ENCODE measurements at regions not wholly inside any gene's neighbourhood (a gene's known extent, or its start where the extent isn't known, plus 50 kb on each side); places are given as distances from the start of the nearest gene placed in this dataset.

- in situ Hi-C loops (cut with HindIII; ENCODE audit: low pct_unique_long_range_greater_than_20kb, low sequenced_read_pairs), result no loop called here
- DNase-seq (ENCODE audit: low read depth in 1 of 2, low spot score in 1 of 2), result no peak
- TF ChIP-seq JUND (IDR thresholded peaks at IDR 0.05; ENCODE audit: low read depth), result no peak
These were observed 105.6 kb downstream of the MIS18A start for GRCh38 chr21:32173121-32173724.

GRCh38 chr21:32172106-32172505 is 106.7 kb downstream of the MIS18A start:
- TF ChIP-seq JUND (IDR thresholded peaks at IDR 0.05; ENCODE audit: low read depth), result no peak
- DNase-seq (ENCODE audit: low read depth in 1 of 2, low spot score in 1 of 2), result no peak
- in situ Hi-C loops (cut with HindIII; ENCODE audit: low pct_unique_long_range_greater_than_20kb, low sequenced_read_pairs), result no loop called here

- DNase-seq (ENCODE audit: low read depth in 1 of 2, low spot score in 1 of 2), result no peak
- no peak for TF ChIP-seq JUND (IDR thresholded peaks at IDR 0.05; ENCODE audit: low read depth)
- in situ Hi-C loops (cut with HindIII; ENCODE audit: low pct_unique_long_range_greater_than_20kb, low sequenced_read_pairs), result no loop called here
These were observed 111.3 kb downstream of the MIS18A start for GRCh38 chr21:32167513-32167912.

GRCh38 chr21:32163386-32163785 is 115.5 kb downstream of the MIS18A start:
- in situ Hi-C loops (cut with HindIII; ENCODE audit: low pct_unique_long_range_greater_than_20kb, low sequenced_read_pairs), result no loop called here
- no peak for TF ChIP-seq JUND (IDR thresholded peaks at IDR 0.05; ENCODE audit: low read depth)
- no peak for DNase-seq (ENCODE audit: low read depth in 1 of 2, low spot score in 1 of 2)

- in situ Hi-C loops (cut with HindIII; ENCODE audit: low pct_unique_long_range_greater_than_20kb, low sequenced_read_pairs), result no loop called here
- no peak for DNase-seq (ENCODE audit: low read depth in 1 of 2, low spot score in 1 of 2)
- TF ChIP-seq JUND (IDR thresholded peaks at IDR 0.05; ENCODE audit: low read depth), result no peak
These were observed 116.0 kb downstream of the MIS18A start for GRCh38 chr21:32162727-32163320.

GRCh38 chr21:32155226-32155625 is 123.6 kb downstream of the MIS18A start:
- TF ChIP-seq JUND (IDR thresholded peaks at IDR 0.05; ENCODE audit: low read depth), result no peak
- in situ Hi-C loops (cut with HindIII; ENCODE audit: low pct_unique_long_range_greater_than_20kb, low sequenced_read_pairs), result no loop called here
- no peak for DNase-seq (ENCODE audit: low read depth in 1 of 2, low spot score in 1 of 2)

- in situ Hi-C loops (cut with HindIII; ENCODE audit: low pct_unique_long_range_greater_than_20kb, low sequenced_read_pairs), result no loop called here
- no peak for DNase-seq (ENCODE audit: low read depth in 1 of 2, low spot score in 1 of 2)
- TF ChIP-seq JUND (IDR thresholded peaks at IDR 0.05; ENCODE audit: low read depth), result no peak
These were observed 131.8 kb downstream of the MIS18A start for GRCh38 chr21:32147041-32147440.

GRCh38 chr21:32144851-32145250 is 134.0 kb downstream of the MIS18A start:
- in situ Hi-C loops (cut with HindIII; ENCODE audit: low pct_unique_long_range_greater_than_20kb, low sequenced_read_pairs), result no loop called here
- DNase-seq (ENCODE audit: low read depth in 1 of 2, low spot score in 1 of 2), result no peak
- no peak for TF ChIP-seq JUND (IDR thresholded peaks at IDR 0.05; ENCODE audit: low read depth)

- in situ Hi-C loops (cut with HindIII; ENCODE audit: low pct_unique_long_range_greater_than_20kb, low sequenced_read_pairs), result no loop called here
- TF ChIP-seq JUND (IDR thresholded peaks at IDR 0.05; ENCODE audit: low read depth), result no peak
- DNase-seq (ENCODE audit: low read depth in 1 of 2, low spot score in 1 of 2), result no peak
These were observed 135.5 kb downstream of the MIS18A start for GRCh38 chr21:32143241-32143939.

- in situ Hi-C loops (cut with HindIII; ENCODE audit: low pct_unique_long_range_greater_than_20kb, low sequenced_read_pairs), result no loop called here
- TF ChIP-seq JUND (IDR thresholded peaks at IDR 0.05; ENCODE audit: low read depth), result no peak
- no peak for DNase-seq (ENCODE audit: low read depth in 1 of 2, low spot score in 1 of 2)
These were observed 137.6 kb downstream of the MIS18A start for GRCh38 chr21:32141318-32141633.

GRCh38 chr21:32140604-32141317 is 138.1 kb downstream of the MIS18A start:
- TF ChIP-seq JUND (IDR thresholded peaks at IDR 0.05; ENCODE audit: low read depth), result no peak
- in situ Hi-C loops (cut with HindIII; ENCODE audit: low pct_unique_long_range_greater_than_20kb, low sequenced_read_pairs), result no loop called here
- no peak for DNase-seq (ENCODE audit: low read depth in 1 of 2, low spot score in 1 of 2)

GRCh38 chr21:32140151-32140550 is 138.7 kb downstream of the MIS18A start:
- DNase-seq (ENCODE audit: low read depth in 1 of 2, low spot score in 1 of 2), result no peak
- no peak for TF ChIP-seq JUND (IDR thresholded peaks at IDR 0.05; ENCODE audit: low read depth)
- in situ Hi-C loops (cut with HindIII; ENCODE audit: low pct_unique_long_range_greater_than_20kb, low sequenced_read_pairs), result no loop called here

GRCh38 chr21:32138658-32139057 is 140.2 kb downstream of the MIS18A start:
- in situ Hi-C loops (cut with HindIII; ENCODE audit: low pct_unique_long_range_greater_than_20kb, low sequenced_read_pairs), result no loop called here

More at GRCh38 chr21:32138658-32139057, 140.2 kb downstream of the MIS18A start:
- no peak for TF ChIP-seq JUND (IDR thresholded peaks at IDR 0.05; ENCODE audit: low read depth)
- no peak for DNase-seq (ENCODE audit: low read depth in 1 of 2, low spot score in 1 of 2)

Measured in T47D (cell line).